Activated CD4-positive, CD25-positive, alpha-beta regulatory T cell treated with anti-CD3 and anti-CD28 coated beads, Interleukin-2, amount 50 U/mL, for 24 hours (primary cell): ENCODE measurements at regions not wholly inside any gene's neighbourhood (a gene's known extent, or its start where the extent isn't known, plus 50 kb on each side); places are given as distances from the start of the nearest gene placed in this dataset.
"Not testable (repeated sequence)": the region's sequence is repeated elsewhere in the genome, so short reads cannot be mapped to it uniquely, and the experiment has no call there.

Experiments
- ATAC-seq, 2 donors: fragments of 150-1000 bp; cut with Tn5 transposase; one replicate each; pipeline ENCODE4 v1.10.0; 2021; ENCODE audit warnings: mild to moderate bottlenecking in 1 of 2, moderate library complexity in 1 of 2

DNA sequence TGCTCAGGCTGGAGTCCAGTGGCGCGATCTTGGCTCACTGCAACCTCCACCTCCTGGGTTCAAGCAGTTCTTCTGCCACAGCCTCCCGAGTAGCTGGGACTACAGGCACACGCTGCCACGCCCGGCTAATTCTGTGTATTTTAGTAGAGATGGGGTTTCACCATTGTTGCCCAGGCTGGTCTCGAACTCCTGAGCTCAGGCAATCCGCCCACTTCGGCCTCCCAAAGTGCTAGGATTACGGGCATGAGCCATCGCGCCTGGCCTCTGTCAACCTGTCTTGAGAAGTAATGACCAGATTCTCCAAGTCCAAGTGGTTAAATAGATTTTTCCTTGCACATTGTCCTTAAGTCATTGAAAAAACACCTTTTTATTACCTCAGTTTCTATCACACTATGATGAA is 283.7 kb downstream of the KCNJ2 start:
- ATAC-seq, result not testable (repeated sequence)

DNA sequence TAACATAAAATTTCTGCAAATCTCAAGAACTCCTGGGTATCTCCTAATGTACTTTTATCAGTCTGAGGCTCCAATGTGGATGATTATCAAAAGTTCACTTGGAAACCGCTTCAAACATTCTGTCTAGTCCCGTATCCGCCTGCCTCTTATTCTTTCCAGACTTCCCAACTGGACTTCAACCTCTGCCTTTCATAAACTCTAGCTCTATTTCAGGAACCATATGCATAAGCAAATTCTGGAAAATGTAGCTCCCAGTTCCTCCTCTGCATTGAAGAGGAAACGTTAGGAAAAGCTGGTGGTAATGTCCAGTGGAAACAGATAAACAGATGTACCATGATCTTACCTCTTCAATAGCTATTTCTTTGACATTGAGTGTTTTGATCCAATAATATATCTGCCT is 285.0 kb downstream of the KCNJ2 start:
- ATAC-seq, result no peak

DNA sequence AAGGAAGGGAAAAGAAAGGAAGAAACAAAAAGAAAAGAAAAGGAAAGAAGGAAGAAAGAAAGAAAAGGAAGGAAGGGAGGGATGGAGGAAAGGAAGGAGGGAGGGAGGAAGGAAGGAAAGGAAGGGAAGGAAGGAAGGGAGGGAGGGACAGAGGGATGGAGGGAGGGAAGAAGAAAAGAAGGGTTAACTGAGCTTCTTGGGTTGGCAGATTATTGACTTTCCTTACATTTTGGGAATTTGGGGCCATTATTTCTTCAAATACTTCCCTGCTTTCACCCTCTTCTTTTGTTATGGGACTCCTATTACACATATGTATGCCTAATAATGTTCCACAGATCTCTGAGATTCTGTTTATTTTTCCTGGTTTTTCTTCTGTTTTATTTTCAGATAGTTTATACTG is 285.6 kb downstream of the KCNJ2 start:
- no peak for ATAC-seq

DNA sequence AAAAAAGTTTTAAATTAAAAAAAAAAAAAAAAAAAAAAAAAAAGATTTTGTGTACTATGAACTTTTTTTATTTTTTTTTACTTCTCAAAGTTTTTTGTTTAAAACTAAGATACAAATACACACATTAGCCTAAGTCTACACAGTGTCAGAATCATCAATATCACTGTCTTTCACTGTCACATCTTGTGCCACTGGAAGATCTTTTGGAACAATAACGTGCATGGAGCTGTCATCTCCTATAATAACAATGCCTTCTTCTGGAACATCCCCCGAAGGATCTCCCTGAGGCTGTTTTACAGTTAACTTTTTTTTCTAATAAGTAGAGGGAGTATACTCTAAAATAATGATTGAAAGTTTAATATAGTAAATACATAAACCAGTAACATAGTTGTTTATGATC is 295.7 kb downstream of the KCNJ2 start:
- no peak for ATAC-seq

DNA sequence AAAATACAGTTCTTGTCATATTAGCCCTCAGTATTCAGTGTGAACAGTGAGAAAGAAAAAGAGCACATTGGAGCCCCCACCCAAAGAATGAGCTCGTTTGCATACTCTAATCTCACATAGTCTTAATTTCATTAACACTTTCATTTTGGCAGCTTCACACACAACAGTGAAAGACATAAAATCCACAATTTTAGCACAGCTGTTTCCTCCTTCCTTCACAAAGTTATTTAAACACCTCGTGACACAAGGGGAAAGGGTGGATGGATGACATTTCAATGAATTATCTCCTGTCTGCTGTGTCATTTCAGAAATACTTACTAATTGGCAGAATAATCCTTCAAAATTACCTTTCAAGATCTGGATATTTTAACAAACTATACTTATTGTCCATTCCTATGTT is 299.3 kb downstream of the KCNJ2 start:
- ATAC-seq, result no peak

DNA sequence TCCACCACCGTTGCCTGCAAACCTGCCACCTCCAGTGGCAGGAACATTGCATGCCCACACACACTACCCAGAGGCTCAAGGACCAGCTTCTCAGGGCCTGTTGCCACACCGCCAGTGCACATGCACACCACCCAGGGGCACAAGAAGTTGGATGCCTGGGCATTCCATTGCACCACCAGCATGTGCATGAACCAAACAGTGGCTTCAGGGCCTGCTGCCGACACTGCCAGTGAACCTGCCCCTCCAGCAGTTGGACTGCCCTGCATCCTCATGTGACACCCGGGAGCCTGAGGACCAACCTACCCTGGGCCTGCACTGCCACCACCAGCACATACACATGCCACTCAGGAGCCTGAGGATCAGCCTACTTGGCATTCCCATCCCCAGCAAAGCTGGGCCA is 303.7 kb downstream of the KCNJ2 start:
- ATAC-seq, result no peak

DNA sequence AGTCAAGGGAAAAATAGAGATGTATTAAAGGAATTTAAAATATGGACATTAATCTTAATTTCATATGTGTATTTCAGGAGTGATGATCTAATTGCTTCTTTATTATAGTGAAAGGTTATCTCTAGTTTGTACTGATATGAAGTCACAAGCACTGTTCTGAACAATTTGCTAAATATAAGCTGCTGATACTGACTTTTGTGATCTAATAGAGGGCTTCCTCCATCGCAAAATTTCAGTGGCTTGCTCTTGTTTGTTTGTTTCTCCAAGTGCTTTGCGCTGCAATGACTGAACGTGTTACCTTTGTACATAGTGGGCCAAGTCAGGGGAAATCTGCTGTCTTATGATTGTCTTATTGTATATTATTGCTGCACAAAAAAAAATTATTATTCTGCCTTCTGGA is 307.0 kb downstream of the KCNJ2 start:
- no peak for ATAC-seq

DNA sequence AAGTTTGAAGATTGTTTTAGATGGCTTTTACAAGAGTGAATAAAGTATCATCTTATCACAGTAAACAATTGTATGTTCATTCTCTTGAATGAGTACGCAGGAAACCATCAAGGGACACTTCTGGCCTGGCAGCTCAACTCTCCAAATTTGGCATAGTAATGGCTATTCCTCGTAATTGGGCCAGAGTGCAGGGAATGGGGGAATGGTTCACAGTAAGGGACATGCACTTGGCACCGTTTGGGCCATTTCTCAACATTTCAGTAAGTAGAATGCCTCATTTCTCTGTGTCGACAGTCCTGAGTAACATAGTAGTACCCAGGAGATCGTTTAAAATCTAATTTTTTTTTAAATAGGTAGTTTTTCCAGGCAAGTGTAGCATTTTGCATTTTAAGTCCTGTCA is 309.6 kb downstream of the KCNJ2 start:
- ATAC-seq, result no peak

DNA sequence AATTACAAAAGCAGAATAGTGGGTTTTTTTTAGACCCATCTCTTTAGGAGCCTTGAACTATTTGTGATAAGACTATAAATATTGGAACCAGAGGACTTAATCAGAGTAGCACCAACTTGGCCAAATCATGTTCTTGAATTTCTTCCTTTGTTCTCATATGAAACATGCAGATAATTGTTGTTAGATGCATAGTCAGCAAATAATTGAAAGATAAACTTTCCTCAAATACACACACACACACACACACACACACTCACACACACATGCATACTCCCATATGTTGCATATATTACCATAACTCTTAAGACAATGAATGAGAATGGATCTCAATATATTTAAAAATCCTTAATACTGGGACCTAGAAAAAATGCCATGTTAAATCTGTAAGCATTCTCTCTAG is 310.4 kb downstream of the KCNJ2 start:
- ATAC-seq, result no peak

DNA sequence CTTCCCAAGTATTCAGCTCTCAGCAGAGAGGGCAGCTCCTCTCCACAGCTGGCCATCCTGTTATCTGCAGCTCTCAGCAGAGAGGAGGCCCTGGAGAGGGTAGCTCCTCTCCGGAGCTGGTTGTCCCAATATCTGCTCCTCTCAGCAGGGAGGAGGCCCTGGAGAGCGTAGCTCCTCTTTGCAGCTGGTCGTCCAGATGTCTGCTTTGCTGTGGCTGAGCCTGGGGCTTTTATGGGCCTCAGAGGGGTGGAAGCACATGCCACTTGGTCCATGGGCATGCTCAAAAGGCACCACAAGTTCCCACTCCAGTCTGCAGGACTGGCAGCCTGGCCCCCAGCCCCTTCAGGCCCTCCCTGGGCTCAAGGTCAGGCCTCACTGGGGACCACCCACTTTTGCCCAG is 314.3 kb downstream of the KCNJ2 start:
- ATAC-seq, result no peak

DNA sequence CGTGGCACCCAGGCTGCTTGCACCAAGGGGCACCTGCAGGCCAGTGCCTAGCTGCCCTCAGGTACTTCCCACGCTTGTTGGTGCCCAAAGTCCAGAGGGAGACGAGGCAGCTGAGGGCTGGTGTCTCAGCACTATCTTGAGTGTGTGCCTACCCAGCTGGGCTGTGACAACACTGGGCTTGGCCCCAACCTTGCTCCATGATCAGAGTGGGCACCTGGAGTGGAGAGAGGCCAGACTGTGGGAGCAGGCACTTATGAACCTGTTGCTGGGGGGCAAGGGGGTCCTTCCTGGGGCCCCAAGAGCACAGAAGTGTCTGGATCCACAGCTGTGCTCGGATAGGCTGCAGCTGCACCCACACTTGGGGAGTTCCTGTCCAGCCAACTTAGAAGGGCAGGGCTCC is 314.7 kb downstream of the KCNJ2 start:
- ATAC-seq, result no peak

DNA sequence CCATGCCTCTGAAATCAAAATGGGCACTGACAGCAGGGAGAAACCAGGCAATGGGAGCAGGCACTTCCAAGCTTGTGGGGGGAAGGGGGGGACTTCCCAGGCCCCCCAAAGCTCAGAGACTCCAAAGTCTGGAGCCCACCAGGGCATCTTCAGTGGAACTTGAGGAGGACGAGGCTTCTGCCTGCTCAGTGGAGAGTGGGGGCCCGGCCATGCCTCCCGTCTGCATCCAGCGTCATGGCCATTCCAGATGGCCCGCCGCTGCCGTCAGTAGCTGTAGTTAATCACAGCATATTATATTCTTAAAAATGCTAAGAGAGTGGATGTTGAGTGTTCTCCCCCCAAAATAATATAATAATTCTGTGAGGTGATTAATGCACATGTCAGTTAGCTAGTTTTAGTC is 315.2 kb downstream of the KCNJ2 start:
- ATAC-seq, result no peak

DNA sequence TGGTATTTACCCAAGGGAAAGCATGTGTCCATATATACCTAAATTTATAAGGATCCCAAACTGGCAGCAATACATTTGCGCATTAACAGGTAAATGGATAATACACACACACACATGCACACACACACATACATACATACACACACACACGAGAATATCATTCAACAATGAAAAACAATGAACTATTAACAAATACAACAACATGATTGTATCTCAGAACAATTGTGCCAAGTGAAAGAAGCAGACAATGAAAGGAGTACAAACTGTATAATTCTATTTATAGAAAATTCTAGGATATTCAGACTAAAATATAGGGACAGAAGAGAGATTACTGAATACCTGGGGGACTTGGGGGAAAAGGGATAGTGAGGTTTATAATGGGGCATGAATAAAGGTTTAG is 323.0 kb downstream of the KCNJ2 start:
- ATAC-seq, result no peak

DNA sequence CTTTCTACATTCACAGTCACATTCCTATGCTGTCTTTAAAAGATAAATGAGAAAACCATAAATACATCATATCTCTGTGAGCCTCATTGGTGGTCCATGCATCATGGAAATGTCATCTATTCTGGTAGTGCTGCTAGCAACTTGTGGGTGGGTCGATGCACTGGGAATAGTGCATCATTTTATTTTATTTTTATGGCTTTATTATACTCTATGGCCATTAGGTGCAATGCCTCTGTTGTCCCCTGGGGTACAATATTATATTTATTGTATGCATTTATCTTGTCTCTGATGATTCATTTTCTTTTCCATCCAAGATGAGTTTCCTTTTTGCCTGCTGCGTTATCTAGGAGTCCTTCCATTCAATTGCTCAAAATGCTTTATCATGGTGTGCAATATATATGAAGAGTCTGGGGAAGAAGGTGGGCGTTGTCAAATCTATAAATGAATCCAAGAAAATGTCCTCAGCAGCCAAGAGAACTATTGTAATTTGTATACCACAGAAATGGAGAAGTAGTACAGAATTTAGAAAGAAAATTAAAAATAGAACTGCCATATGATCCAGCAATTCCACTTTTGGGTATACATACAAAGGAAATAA is 324.0 kb downstream of the KCNJ2 start:
- no peak for ATAC-seq

DNA sequence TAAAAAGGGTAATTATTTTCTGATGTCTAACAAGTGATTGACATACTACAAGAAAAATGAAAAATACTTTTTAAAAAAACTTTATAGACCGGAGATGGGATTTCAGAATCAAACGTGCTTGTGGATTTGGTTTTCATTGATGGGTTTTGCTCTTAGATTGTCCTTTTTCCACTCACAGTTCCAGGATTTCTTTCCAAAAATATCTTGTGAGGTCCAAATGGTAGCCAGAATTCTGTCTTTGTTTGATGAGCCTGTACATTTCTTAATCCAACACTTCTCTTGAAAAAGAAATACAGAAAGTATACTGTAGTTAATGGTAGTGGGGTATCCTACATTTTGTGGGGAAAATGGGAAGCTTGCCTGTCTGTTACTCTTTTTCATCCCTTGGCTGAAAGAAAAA is 329.3 kb downstream of the KCNJ2 start:
- ATAC-seq, result no peak

DNA sequence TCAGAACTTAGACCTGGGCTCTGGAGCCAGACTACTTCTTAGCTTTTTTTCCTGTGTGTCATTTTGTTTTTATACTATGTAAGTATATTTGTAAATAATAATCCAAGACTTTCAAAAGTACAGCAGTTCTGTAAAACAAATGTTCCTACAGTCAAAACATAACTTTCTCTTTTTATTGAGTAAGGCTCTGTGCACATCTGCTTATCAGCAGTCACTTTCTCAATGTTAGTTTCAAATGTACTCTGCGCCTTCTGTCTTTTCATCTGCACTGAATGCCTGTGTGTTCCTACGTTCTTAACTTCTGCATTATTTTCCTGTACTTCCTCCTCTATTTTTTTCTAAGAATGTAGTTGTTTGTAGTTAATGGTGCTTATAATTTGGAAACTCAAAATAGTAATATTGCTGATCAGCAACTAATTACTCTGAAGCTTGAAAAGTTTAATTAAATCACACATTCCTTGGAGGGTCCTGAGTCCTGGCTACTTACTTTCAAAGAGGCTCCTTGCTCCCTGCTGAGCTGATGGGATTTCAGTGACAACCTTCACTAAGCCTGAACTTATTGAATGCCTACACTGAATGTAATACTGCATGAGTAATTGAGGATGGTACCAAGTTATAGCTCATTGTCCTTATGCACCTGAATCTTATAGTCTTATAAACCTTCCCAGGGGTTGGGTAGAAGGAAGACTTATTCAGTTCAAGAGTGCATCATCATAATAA is 329.9 kb downstream of the KCNJ2 start:
- no peak for ATAC-seq

DNA sequence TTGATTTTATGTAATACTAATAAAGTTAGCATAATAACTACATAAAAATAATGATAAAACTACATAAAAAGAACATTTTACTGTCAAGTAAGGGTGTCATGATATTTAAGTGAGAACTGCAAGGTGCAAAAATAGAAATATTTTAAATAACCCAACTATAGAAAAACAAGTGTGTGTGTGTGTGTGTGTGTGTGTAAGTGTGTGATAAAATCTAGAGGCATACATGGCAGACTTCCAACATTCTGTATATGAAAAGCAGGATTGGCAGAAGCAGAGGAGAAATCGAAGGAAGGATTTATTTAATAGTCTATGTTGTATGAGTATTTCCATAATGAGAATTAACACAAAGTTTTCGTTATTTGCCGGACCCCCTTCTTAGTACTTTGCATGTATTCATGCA is 334.1 kb downstream of the KCNJ2 start:
- no peak for ATAC-seq

DNA sequence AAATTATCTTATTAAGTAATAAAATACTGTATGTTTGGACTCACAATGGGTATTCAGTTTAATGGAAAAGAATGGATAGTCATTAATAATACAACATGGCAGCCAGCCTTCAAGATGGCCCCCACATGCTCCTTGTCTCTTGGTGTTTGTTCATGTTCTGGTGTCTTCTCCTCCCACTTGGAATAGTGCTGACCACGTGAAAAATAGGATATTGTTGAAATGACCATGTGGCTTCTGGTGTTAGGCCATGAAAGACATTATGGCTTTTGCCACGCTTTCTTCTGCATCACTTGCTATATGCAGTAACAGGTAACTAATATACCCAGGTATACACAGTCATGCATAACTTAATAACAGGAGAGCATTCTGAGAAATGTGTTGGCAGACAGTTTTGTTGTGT is 341.0 kb downstream of the KCNJ2 start:
- ATAC-seq, result no peak

DNA sequence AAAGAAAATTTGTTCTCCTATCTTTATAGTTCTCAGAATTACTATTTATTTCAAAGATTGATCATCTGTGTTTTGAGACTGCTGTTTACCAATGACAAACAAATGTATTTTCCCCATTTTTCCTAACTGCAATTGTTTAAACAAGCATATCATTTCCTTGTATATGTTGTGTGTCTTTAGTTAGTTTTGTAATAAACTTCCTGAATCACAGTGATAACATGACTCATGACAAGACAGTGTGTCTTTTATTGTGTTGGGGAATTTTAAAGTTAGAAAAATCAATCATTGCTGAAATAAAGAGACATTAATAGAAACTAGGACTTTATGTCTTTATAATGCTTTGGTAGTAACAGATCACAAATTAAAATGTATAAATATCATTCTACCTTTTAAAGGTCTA is 348.5 kb downstream of the KCNJ2 start:
- ATAC-seq, result no peak

DNA sequence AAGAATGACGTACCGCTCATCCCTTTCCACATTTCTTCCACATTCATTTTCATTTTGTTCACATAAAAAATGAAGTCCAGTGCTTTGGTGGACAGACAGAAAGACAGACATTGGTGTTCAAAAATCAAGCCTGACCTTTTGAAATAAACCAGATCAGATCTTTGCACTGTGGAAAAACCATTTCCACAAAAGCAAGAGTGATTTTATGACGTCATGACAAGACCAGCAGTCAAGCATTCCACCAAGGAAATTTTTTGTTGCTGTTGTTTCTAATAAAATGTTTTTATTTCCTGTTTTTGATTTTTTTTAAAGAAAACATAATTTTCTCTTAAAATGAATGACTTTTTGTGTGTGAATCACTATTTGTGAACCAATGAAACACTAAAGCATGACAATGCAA is 350.0 kb downstream of the KCNJ2 start:
- no peak for ATAC-seq

DNA sequence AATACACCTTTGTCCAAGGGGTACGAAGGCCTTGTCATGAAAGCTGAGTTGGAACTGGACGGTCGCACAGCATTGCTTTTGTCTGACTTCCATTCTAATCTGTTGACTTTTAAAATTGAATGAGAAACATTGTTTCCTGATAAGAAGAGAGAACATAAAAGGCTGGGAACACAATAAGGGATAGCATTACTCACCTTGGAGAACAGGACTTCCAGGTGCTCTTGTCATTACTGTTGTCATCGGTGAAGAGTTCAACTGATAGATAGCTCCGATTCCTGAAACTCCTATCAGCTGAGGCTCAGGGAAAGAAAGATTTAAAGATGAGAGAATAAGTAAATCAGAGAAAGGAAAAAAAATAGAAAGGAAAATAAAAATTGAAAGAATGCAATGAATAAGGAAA is 351.1 kb downstream of the KCNJ2 start:
- ATAC-seq, result no peak

DNA sequence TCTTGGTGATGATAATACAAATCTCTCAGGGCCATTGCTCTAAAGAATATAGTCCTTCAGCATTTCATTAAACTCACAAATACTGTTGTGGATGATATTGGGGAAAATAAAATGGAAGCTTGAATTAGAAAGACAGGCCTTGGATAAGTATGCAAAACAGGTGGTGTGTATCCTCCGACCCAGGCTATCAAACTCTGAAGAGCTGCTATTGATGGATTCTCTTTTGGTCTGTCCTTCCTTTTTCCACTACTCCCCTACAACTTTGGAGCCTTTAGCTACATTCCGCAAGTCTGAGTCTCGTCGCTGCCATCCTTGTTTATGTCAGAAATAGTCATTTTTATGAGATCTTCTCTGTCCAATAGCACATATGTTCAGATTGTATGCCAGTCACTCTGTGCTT is 351.6 kb downstream of the KCNJ2 start:
- no peak for ATAC-seq

DNA sequence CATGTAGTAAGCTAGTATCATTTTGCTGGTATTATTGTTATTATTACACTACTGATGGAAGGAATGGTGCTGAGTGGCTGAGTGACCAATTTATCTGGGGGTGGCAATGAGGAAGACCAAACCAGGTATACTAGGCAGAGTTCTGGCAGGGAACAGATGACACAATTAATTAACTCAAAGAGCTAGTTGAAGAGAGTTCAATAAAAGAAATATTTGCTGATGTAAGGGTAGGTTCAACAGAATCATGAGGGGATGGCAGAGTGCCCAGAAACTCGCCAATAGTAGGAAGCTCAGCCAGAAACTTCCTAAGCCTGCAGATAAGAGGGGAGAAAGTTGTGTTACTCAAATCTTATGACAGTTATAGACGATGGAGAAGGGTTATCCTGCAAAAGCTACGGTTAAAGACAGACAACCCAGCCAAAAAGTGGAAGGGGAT is 352.5 kb downstream of the KCNJ2 start:
- no peak for ATAC-seq

DNA sequence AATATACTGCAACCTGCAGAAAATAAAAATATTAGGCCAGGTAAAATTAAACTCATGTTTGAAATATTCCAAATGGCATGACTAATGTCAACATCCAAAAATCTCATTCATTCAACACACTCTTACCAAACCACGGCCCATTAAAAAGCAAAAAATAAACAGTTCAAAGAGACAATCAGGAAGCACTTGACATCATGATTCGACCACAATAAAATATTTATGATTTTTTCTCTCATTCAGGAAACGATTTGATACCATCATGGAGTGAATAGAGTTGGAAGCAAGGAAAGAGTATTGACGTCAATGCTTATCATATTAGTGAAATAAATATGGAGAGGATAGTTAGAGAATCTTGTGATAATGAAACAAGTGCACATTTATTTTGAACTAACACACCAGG is 354.1 kb downstream of the KCNJ2 start:
- ATAC-seq, result no peak

DNA sequence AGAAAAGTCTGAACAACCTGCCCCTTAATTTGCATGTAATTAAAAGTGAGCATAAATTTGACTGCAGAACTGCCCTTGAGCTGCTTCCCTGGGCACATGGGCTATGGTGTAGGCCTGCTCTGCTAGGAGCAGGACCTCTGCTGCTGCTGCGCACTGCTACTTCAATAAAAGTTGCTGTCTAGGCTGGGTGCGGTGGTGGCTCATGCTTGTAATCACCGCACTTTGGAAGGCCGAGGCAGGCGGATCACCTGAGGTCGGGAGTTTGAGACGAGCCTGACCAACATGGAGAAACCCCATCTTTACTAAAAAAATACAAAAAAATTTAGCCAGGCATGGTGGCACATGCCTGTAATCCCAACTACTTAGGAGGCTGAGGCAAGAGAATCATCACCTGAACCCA is 355.7 kb downstream of the KCNJ2 start:
- ATAC-seq, result not testable (repeated sequence)
